WERI-Rb-1 (cell line): ENCODE measurements at regions not wholly inside any gene's neighbourhood (a gene's known extent, or its start where the extent isn't known, plus 50 kb on each side); places are given as distances from the start of the nearest gene placed in this dataset.

Source experiments
- DNase-seq: peaks from one replicate; pipeline ENCODE4 v3.0.0-alpha.2; 2020
- H3K27ac ChIP-seq: fragments of 250-450 bp; sonication (Bioruptor Pico); 2 replicates; pipeline ENCODE4 v1.5.1; 2020; ENCODE audit warnings: mild to moderate bottlenecking, moderate library complexity
- H3K27me3 ChIP-seq: fragments of 250-450 bp; sonication (Bioruptor Pico); 2 replicates; pipeline ENCODE4 v1.5.1; 2021; ENCODE audit warnings: mild to moderate bottlenecking, low read depth, moderate library complexity; ENCODE audit not compliant: insufficient read depth, severe bottlenecking
- H3K36me3 ChIP-seq: fragments of 250-450 bp; sonication (Bioruptor Pico); 2 replicates; pipeline ENCODE4 v1.5.1; 2020; ENCODE audit warnings: mild to moderate bottlenecking, moderate library complexity
- H3K4me3 ChIP-seq: 2 replicates; pipeline ENCODE4 v1.5.1; 2011; ENCODE audit warnings: low read depth, mild to moderate bottlenecking, control low read depth, low read length
- H3K9me3 ChIP-seq: fragments of 250-450 bp; sonication (Bioruptor Pico); 2 replicates; pipeline ENCODE4 v1.5.1; 2021; ENCODE audit warnings: mild to moderate bottlenecking, moderate library complexity; ENCODE audit not compliant: severe bottlenecking
- TF ChIP-seq, protein P1 (sequence below): IDR thresholded peaks from 2 replicates; pipeline ENCODE4 v1.5.1; 2011; ENCODE audit warnings: low read depth, mild to moderate bottlenecking, control low read depth, inconsistent platforms, low read length

- no peaks in the 10 kb centered on the region for H3K36me3 ChIP-seq
- DNase-seq, result no peak
- no peaks in the 10 kb centered on the region for H3K9me3 ChIP-seq
- H3K27ac ChIP-seq, result no peak overlapping the region
- H3K4me3 ChIP-seq, result no peak overlapping the region
- TF ChIP-seq, protein P1, sequence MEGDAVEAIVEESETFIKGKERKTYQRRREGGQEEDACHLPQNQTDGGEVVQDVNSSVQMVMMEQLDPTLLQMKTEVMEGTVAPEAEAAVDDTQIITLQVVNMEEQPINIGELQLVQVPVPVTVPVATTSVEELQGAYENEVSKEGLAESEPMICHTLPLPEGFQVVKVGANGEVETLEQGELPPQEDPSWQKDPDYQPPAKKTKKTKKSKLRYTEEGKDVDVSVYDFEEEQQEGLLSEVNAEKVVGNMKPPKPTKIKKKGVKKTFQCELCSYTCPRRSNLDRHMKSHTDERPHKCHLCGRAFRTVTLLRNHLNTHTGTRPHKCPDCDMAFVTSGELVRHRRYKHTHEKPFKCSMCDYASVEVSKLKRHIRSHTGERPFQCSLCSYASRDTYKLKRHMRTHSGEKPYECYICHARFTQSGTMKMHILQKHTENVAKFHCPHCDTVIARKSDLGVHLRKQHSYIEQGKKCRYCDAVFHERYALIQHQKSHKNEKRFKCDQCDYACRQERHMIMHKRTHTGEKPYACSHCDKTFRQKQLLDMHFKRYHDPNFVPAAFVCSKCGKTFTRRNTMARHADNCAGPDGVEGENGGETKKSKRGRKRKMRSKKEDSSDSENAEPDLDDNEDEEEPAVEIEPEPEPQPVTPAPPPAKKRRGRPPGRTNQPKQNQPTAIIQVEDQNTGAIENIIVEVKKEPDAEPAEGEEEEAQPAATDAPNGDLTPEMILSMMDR, result no peak
- H3K27me3 ChIP-seq, result no peaks in the 10 kb centered on the region
Measured at GRCh38 chr1:193827516-193827915, 641.1 kb upstream of the B3GALT2 start.

DNA sequence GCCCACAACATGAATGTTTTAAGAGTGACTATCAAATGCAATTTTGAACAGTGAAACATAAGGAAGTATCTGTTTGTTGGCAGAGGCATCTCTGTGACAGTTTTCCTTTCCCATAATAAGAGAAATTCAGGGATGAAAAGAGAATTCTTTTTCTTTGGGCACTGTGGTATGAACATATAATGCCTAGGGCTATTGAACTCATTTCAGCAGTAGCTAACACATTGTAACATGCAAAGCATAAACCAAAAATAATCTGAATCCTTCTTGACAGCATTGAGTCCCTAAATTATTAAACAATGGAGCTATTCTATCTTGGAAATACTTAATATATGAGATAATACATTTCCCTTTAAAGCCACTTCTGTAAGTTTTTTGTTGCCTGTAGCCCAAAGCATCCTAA is 633.0 kb upstream of the B3GALT2 start:
- Histone ChIP-seq H3K27ac (no peak overlapping the region), H3K9me3 (peaks cover 5% of the 10 kb centered on the region), H3K27me3 (no peaks in the 10 kb centered on the region), H3K4me3 (no peak overlapping the region), H3K36me3 (no peaks in the 10 kb centered on the region)
- no peak for DNase-seq
- TF ChIP-seq, protein P1, result no peak

GRCh38 chr1:193807208-193807607 is 620.8 kb upstream of the B3GALT2 start:
- no peaks in the 10 kb centered on the region for H3K9me3 ChIP-seq
- DNase-seq, result no peak
- no peaks in the 10 kb centered on the region for H3K27me3 ChIP-seq
- TF ChIP-seq, protein P1, result no peak
- H3K4me3 ChIP-seq, result no peak overlapping the region
- H3K36me3 ChIP-seq, result no peaks in the 10 kb centered on the region
- no peak overlapping the region for H3K27ac ChIP-seq

DNA sequence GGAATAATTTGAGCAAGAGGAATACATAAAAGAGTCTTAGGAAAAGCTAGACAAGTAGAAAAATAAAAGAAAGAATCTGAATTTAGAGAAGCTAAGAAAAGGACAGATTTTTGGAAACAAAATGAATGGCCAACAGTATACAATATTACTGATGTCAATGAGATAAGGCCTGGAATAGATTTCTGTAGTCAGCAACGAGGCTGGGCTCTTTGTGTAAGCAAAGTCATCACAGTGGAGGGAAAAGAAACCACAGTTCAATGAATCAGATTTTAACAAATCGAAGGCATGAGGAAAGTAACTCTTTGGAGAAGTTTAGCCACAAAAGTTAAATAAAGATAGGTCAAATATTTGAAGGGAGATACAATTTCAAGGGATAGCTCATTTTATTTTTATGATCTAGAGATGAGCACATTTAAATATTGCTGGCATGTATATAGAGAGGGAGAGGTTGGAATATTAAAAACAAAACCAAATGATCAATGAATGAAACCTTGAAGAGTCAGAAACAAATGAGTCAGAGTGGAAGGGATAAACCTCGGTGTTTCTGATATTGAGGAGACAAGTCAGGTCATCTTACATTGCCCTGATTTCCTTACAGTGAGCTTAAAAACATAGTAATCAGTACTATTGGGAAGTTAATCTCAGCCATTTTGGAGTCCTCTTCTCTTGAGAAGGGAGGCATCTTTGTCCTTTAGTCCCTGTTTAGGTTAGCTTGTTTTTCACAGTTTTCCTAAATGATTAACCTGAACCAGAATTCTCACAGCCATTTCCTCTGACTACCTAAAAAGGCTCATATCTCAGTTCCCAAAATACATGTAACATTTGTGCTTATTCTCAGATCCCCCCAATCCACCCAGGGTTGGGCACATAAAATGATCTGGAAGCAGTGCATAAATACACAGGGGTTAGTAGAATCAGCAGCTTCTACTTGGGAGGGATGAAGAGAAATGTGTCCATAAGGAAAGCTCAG is 620.0 kb upstream of the B3GALT2 start:
- no peak overlapping the region for H3K4me3 ChIP-seq
- no peaks in the 10 kb centered on the region for H3K36me3 ChIP-seq
- no peak overlapping the region for H3K27ac ChIP-seq
- H3K9me3 ChIP-seq, result no peaks in the 10 kb centered on the region
- H3K27me3 ChIP-seq, result no peaks in the 10 kb centered on the region
- TF ChIP-seq, protein P1, result no peak
- no peak for DNase-seq

DNA sequence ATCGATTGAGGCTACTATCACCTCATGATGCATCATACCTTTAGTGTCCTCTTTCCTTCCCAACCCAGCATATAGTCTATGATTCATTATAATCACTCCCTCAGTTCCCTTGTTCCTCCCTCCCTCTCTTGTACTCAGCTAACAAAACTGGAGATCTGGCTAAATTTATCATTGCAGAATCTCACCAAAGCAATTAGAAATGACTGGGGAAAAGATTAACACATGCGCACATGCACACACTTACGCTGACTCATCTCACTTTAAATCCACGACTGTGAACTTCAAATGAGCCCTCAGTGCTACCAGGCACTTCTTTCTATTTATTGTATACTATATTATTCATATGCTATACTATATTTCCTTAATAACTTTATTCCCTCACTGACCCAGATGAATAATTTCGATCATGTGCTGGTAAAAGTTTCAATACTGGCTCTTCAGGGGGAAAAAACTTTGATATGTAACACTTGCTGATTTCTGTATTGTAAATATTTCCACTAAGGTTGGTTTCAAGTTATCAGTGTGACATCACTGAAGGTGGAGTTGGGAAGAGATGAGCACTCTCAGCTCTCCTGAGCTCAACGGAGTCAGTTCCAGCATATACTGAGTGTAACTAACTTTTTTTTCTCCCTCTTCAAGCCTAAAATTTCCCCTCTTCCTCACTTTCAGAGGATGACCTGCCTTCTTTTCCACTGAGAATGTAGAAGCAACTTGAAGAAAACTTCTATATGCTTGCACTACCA is 613.7 kb upstream of the B3GALT2 start:
- H3K4me3 ChIP-seq, result no peak overlapping the region
- H3K27ac ChIP-seq, result no peak overlapping the region
- TF ChIP-seq, protein P1, result no peak
- no peaks in the 10 kb centered on the region for H3K36me3 ChIP-seq
- H3K9me3 ChIP-seq, result no peaks in the 10 kb centered on the region
- no peak for DNase-seq
- H3K27me3 ChIP-seq, result no peaks in the 10 kb centered on the region
